ENCODE measurements at regions not wholly inside any gene's neighbourhood (a gene's known extent, or its start where the extent isn't known, plus 50 kb on each side); places are given as distances from the start of the nearest gene placed in this dataset.

GRCh38 chr21:27164208-27165177 is 197.6 kb upstream of the ADAMTS5 start:
- no peak overlapping the region for H3K27ac ChIP-seq (ENCODE audit: control insufficient read depth, insufficient read depth, low read length)
- dilution Hi-C loops (cut with MboI; ENCODE audit: extremely low pct_ligation_motif_present, low sequenced_read_pairs) = no loop called here
- no peak for TF ChIP-seq CTCF (optimal IDR thresholded peaks at IDR 0.05 in 1 of 3, IDR thresholded peaks at IDR 0.05 in 1 of 3, conservative IDR thresholded peaks at IDR 0.05 in 1 of 3; ENCODE audit: extremely low read depth in 1 of 3, insufficient read depth in 2 of 3, low read length in 3 of 3)
- no peak for TF ChIP-seq EZH2 (IDR thresholded peaks at IDR 0.05; ENCODE audit: low read length)
- no peaks in the 10 kb centered on the region for H3K36me3 ChIP-seq (ENCODE audit: control insufficient read depth in 2 of 2, extremely low read depth in 1 of 2, insufficient read depth in 2 of 2, low read length in 2 of 2)
- no peaks in the 10 kb centered on the region for H3K4me1 ChIP-seq (ENCODE audit: control insufficient read depth, extremely low read depth, insufficient read depth, low read length)
- FAIRE-seq (no peak), DNase-seq (ENCODE audit: low read depth, low spot score) (no peak)
- H3K27me3 ChIP-seq (ENCODE audit: control insufficient read depth, extremely low read depth, insufficient read depth, low read length) = no peaks in the 10 kb centered on the region
- H3K9ac ChIP-seq (ENCODE audit: control insufficient read depth, extremely low read depth, insufficient read depth, low read length) = no peak overlapping the region
- no peaks in the 10 kb centered on the region for H4K20me1 ChIP-seq (ENCODE audit: control insufficient read depth, extremely low read depth, insufficient read depth, low read length)
- H3K9me1 ChIP-seq (ENCODE audit: control insufficient read depth, extremely low read depth, insufficient read depth, low read length) = no peaks in the 10 kb centered on the region
- no peak overlapping the region for H3K4me2 ChIP-seq (ENCODE audit: control insufficient read depth, extremely low read depth, insufficient read depth, low read depth, low read length)
- no peaks in the 10 kb centered on the region for H3K79me2 ChIP-seq (ENCODE audit: control insufficient read depth, insufficient read depth, low read length)
- H2AFZ ChIP-seq (ENCODE audit: control insufficient read depth, low read length) = peak overlapping the region; percentile 66
- no peak overlapping the region for H3K4me3 ChIP-seq (ENCODE audit: control insufficient read depth in 2 of 3, extremely low read depth in 1 of 3, insufficient read depth in 2 of 3, low read depth in 1 of 3, low read length in 3 of 3)
- no peaks in the 10 kb centered on the region for H3K9me3 ChIP-seq (ENCODE audit: control insufficient read depth, low read depth, low read length)

- Histone ChIP-seq H3K4me3 (ENCODE audit: control insufficient read depth in 2 of 3, extremely low read depth in 1 of 3, insufficient read depth in 2 of 3, low read depth in 1 of 3, low read length in 3 of 3) (no peak overlapping the region), H3K9me1 (ENCODE audit: control insufficient read depth, extremely low read depth, insufficient read depth, low read length) (no peaks in the 10 kb centered on the region), H3K36me3 (ENCODE audit: control insufficient read depth in 2 of 2, extremely low read depth in 1 of 2, insufficient read depth in 2 of 2, low read length in 2 of 2) (no peaks in the 10 kb centered on the region), H2AFZ (ENCODE audit: control insufficient read depth, low read length) (no peak overlapping the region), H3K79me2 (ENCODE audit: control insufficient read depth, insufficient read depth, low read length) (no peaks in the 10 kb centered on the region), H3K4me1 (ENCODE audit: control insufficient read depth, extremely low read depth, insufficient read depth, low read length) (no peaks in the 10 kb centered on the region), H4K20me1 (ENCODE audit: control insufficient read depth, extremely low read depth, insufficient read depth, low read length) (no peaks in the 10 kb centered on the region), H3K4me2 (ENCODE audit: control insufficient read depth, extremely low read depth, insufficient read depth, low read depth, low read length) (no peak overlapping the region), H3K9me3 (ENCODE audit: control insufficient read depth, low read depth, low read length) (no peaks in the 10 kb centered on the region), H3K27ac (ENCODE audit: control insufficient read depth, insufficient read depth, low read length) (no peak overlapping the region), H3K27me3 (ENCODE audit: control insufficient read depth, extremely low read depth, insufficient read depth, low read length) (no peaks in the 10 kb centered on the region), H3K9ac (ENCODE audit: control insufficient read depth, extremely low read depth, insufficient read depth, low read length) (no peak overlapping the region)
- DNase-seq (ENCODE audit: low read depth, low spot score) = no peak
- TF ChIP-seq EZH2 (IDR thresholded peaks at IDR 0.05; ENCODE audit: low read length) (no peak), CTCF (optimal IDR thresholded peaks at IDR 0.05 in 1 of 3, IDR thresholded peaks at IDR 0.05 in 1 of 3, conservative IDR thresholded peaks at IDR 0.05 in 1 of 3; ENCODE audit: extremely low read depth in 1 of 3, insufficient read depth in 2 of 3, low read length in 3 of 3) (no peak)
- no peak for FAIRE-seq
- dilution Hi-C loops (cut with MboI; ENCODE audit: extremely low pct_ligation_motif_present, low sequenced_read_pairs) = no loop called here
These were observed 192.1 kb upstream of the ADAMTS5 start for GRCh38 chr21:27158967-27159366.
